Ovary (tissue), 7 donors: ENCODE measurements at regions not wholly inside any gene's neighbourhood (a gene's known extent, or its start where the extent isn't known, plus 50 kb on each side); places are given as distances from the start of the nearest gene placed in this dataset.
A peak's percentile ranks its signal among the peaks of the same experiment; 100 is the strongest.

ENCODE experiments used
- DNase-seq, 5 donors: peaks; one replicate each; pipeline ENCODE4 v3.0.0-alpha.2; 2019 to 2020
- H3K27ac ChIP-seq, 2 donors: fragments of 200-600 bp; one replicate each; pipeline versions ENCODE4 v1.5.1 to v1.8.0; 2019 to 2022
- H3K27me3 ChIP-seq: fragments of 200-600 bp; one replicate; pipeline ENCODE4 v1.8.0; 2022
- H3K36me3 ChIP-seq: fragments of 200-600 bp; sonication (generic); one replicate; pipeline ENCODE4 v1.5.1; 2019
- H3K4me1 ChIP-seq: one replicate; pipeline ENCODE4 v1.8.1; 2013; ENCODE audit warnings: mild to moderate bottlenecking, moderate library complexity; ENCODE audit not compliant: insufficient read depth
- H3K4me3 ChIP-seq: fragments of 200-600 bp; sonication (generic); one replicate; pipeline ENCODE4 v1.5.1; 2017
- H3K9me3 ChIP-seq, 2 donors: fragments of 200-600 bp in 1 of 2; sonication (generic) in 1 of 2; one replicate each; pipeline versions ENCODE4 v1.5.1 to v1.8.1; 2013 to 2019; ENCODE audit warnings: mild to moderate bottlenecking in 1 of 2, moderate library complexity in 1 of 2
- CTCF ChIP-seq, 3 donors: fragments of 450-650 bp in 2 of 3; fragments of 200-600 bp in 1 of 3; IDR thresholded peaks; one replicate each; pipeline versions ENCODE4 v1.5.1 to v1.8.0; 2016 to 2022; ENCODE audit warnings: antibody characterized with exemption in 3 of 3, mild to moderate bottlenecking in 1 of 3
- EP300 ChIP-seq: sonication (generic); formaldehyde crosslinking; IDR thresholded peaks from one replicate; pipeline ENCODE4 v1.6.1; 2017; ENCODE audit warnings: antibody characterized with exemption
- POLR2A ChIP-seq: fragments of 450-650 bp; IDR thresholded peaks from one replicate; pipeline ENCODE4 v1.6.1; 2017; ENCODE audit warnings: antibody characterized with exemption, mild to moderate bottlenecking, moderate library complexity
- WGBS, 3 donors: extraction: QIAGEN DNeasy Blood & Tissue Kit in 1 of 3; methylation state at CpG; one replicate each; pipeline versions ENCODE4 v1.1.5 to v1.1.7; 2013 to 2017; 5-methylcytosine and 5-hydroxymethylcytosine counted together
- intact Hi-C, 4 donors: fragments of 100-400 bp; cut with DNase I; formaldehyde crosslinking; loops; one replicate each; pipeline versions ENCODE4 v1.11.0 to v1.15.1; 2022 to 2023
- donor health status: DM: no; HTN: no; CAD: no; lungs with moderate emphysema.
- donor health status: DM: no; HTN: no; CAD: no.
- donor health status: Bipolar disorder and iron deficiency.
- donor health status: DM: no; HTN: no; CAD: no.
- donor health status: DM: yes; HTN: yes; CAD: no.

- Histone ChIP-seq H3K4me1 (peaks cover 14% of the 10 kb centered on the region), H3K4me3 (no peak overlapping the region), H3K9me3 (no peaks in the 10 kb centered on the region), H3K27ac (peak overlapping the region in 1 of 2 donors; percentile 24), H3K27me3 (no peaks in the 10 kb centered on the region), H3K36me3 (no peaks in the 10 kb centered on the region)
- intact Hi-C loops: no loop called here
- TF ChIP-seq CTCF (IDR thresholded peaks at IDR 0.05) (no peak), EP300 (no peak), POLR2A (no peak)
- WGBS, 3 donors: 15 to 34% (median 21%) methylated on average over 12 of the region's 12 CpGs
- peak in 1 of 5 donors; percentile 27 for DNase-seq
Measured at GRCh38 chr10:33122014-33122809, 164.2 kb upstream of the ITGB1 start.

GRCh38 chr10:33120700-33121099, 162.7 kb upstream of the ITGB1 start:
- no peak for DNase-seq
- Histone ChIP-seq H3K27ac (no peak overlapping the region), H3K36me3 (no peaks in the 10 kb centered on the region), H3K4me3 (no peak overlapping the region), H3K27me3 (no peaks in the 10 kb centered on the region), H3K9me3 (no peaks in the 10 kb centered on the region), H3K4me1 (peaks cover 9% of the 10 kb centered on the region)
- intact Hi-C loops: no loop called here
- TF ChIP-seq POLR2A: no peak
- no peak for TF ChIP-seq CTCF (IDR thresholded peaks at IDR 0.05)
- no peak for TF ChIP-seq EP300
- WGBS, 3 donors: 98 to 99% (median 98%) methylated on average over 2 of the region's 2 CpGs

- intact Hi-C loops: no loop called here
- no peak for TF ChIP-seq EP300
- no peak for TF ChIP-seq CTCF (IDR thresholded peaks at IDR 0.05)
- TF ChIP-seq POLR2A: no peak
- WGBS, 3 donors: 88 to 96% (median 96%) methylated on average over 3 of the region's 3 CpGs
Measured at GRCh38 chr10:33120275-33120674, 162.2 kb upstream of the ITGB1 start.

DNA sequence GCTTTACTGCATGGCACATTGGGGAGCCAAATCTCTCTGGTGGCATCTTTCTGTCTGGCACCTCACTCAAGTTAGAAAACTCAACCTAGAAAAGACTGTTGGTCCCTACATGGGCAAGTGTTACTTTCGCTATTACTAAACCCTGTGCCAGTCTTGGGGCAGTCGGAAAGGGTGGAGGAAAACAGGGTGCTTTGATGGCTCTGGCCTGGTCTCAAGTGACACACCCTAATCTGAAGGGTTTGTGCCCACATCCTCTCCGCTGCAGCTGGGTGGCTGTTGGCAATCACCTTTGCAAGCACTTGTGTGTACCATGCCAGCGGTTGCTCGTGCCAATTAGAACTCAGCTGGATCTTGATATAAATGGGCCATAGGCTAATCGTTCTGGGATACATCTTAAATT, 159.8 kb upstream of the ITGB1 start:
- no peaks in the 10 kb centered on the region for H3K36me3 ChIP-seq
- DNase-seq: no peak
- no peak overlapping the region for H3K27ac ChIP-seq
- H3K27me3 ChIP-seq: no peaks in the 10 kb centered on the region
- H3K4me1 ChIP-seq: peaks cover 16% of the 10 kb centered on the region
- no peak overlapping the region for H3K4me3 ChIP-seq
- H3K9me3 ChIP-seq: no peaks in the 10 kb centered on the region
- 94 to 99% (median 97%) methylated on average over 6 of the region's 6 CpGs for WGBS, 3 donors
- TF ChIP-seq CTCF (IDR thresholded peaks at IDR 0.05): no peak
- intact Hi-C loops: no loop called here

More at GRCh38 chr10:33120275-33120674, 162.2 kb upstream of the ITGB1 start:
- Histone ChIP-seq H3K9me3 (no peaks in the 10 kb centered on the region), H3K36me3 (no peaks in the 10 kb centered on the region), H3K27ac (no peak overlapping the region), H3K27me3 (no peaks in the 10 kb centered on the region), H3K4me1 (peaks cover 8% of the 10 kb centered on the region), H3K4me3 (no peak overlapping the region)
- DNase-seq: no peak
